ENCODE measurements at regions not wholly inside any gene's neighbourhood (a gene's known extent, or its start where the extent isn't known, plus 50 kb on each side); places are given as distances from the start of the nearest gene placed in this dataset.

GRCh38 chr1:187151555-187151954 is 322.8 kb downstream of the PLA2G4A start:
- TF ChIP-seq RAD21 (IDR thresholded peaks at IDR 0.05) = no peak
- TF ChIP-seq CTCF (IDR thresholded peaks at IDR 0.05; ENCODE audit: low read depth, low read length, missing input control) = no peak
- no peak for TF ChIP-seq JUND (IDR thresholded peaks at IDR 0.05)
- no peak for TF ChIP-seq TAF1 (conservative IDR thresholded peaks at IDR 0.05)
- TF ChIP-seq EGR1 (IDR thresholded peaks at IDR 0.05; ENCODE audit: low read depth in 2 of 2) = no peak
- TF ChIP-seq, protein P1, sequence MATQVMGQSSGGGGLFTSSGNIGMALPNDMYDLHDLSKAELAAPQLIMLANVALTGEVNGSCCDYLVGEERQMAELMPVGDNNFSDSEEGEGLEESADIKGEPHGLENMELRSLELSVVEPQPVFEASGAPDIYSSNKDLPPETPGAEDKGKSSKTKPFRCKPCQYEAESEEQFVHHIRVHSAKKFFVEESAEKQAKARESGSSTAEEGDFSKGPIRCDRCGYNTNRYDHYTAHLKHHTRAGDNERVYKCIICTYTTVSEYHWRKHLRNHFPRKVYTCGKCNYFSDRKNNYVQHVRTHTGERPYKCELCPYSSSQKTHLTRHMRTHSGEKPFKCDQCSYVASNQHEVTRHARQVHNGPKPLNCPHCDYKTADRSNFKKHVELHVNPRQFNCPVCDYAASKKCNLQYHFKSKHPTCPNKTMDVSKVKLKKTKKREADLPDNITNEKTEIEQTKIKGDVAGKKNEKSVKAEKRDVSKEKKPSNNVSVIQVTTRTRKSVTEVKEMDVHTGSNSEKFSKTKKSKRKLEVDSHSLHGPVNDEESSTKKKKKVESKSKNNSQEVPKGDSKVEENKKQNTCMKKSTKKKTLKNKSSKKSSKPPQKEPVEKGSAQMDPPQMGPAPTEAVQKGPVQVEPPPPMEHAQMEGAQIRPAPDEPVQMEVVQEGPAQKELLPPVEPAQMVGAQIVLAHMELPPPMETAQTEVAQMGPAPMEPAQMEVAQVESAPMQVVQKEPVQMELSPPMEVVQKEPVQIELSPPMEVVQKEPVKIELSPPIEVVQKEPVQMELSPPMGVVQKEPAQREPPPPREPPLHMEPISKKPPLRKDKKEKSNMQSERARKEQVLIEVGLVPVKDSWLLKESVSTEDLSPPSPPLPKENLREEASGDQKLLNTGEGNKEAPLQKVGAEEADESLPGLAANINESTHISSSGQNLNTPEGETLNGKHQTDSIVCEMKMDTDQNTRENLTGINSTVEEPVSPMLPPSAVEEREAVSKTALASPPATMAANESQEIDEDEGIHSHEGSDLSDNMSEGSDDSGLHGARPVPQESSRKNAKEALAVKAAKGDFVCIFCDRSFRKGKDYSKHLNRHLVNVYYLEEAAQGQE (IDR thresholded peaks at IDR 0.05) = no peak
- TF ChIP-seq MAX (IDR thresholded peaks at IDR 0.05) = no peak
- no peak for TF ChIP-seq RXRA (IDR thresholded peaks at IDR 0.05)
- TF ChIP-seq, protein P2, sequence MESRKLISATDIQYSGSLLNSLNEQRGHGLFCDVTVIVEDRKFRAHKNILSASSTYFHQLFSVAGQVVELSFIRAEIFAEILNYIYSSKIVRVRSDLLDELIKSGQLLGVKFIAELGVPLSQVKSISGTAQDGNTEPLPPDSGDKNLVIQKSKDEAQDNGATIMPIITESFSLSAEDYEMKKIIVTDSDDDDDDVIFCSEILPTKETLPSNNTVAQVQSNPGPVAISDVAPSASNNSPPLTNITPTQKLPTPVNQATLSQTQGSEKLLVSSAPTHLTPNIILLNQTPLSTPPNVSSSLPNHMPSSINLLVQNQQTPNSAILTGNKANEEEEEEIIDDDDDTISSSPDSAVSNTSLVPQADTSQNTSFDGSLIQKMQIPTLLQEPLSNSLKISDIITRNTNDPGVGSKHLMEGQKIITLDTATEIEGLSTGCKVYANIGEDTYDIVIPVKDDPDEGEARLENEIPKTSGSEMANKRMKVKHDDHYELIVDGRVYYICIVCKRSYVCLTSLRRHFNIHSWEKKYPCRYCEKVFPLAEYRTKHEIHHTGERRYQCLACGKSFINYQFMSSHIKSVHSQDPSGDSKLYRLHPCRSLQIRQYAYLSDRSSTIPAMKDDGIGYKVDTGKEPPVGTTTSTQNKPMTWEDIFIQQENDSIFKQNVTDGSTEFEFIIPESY (IDR thresholded peaks at IDR 0.05) = no peak
- no peak for TF ChIP-seq ATF3 (IDR thresholded peaks at IDR 0.05)
- no peak for TF ChIP-seq SP1 (IDR thresholded peaks at IDR 0.05)
- no peak for TF ChIP-seq GABPA (IDR thresholded peaks at IDR 0.05 in 1 of 2, conservative IDR thresholded peaks at IDR 0.05 in 1 of 2)
- no peak for TF ChIP-seq YY1 (IDR thresholded peaks at IDR 0.05)

Data from liver (tissue), 3 donors.